ENCODE measurements at regions not wholly inside any gene's neighbourhood (a gene's known extent, or its start where the extent isn't known, plus 50 kb on each side); places are given as distances from the start of the nearest gene placed in this dataset.

DNA sequence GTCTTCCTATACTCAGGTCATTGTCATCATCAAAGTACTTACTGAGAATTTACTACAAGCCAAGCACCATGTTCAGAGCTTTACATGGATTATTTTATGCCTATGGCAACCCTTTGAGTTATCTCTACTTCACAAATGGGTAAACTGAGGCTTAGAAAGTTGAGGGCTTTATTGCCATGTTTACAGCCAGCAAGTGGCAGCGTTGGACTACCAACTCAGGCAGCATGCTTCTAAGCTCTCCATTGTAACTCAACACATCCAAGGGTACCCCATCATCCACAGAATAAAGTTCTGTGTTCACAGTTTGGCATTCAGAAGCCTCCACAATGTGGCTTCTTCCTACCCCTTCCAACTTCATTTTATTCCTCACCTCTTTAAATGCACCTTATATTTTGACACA, 422.6 kb upstream of the GRIA1 start:
- H3K23ac ChIP-seq (ENCODE audit: insufficient read length) = no peak overlapping the region
- no peak overlapping the region for H2AK5ac ChIP-seq (ENCODE audit: low read depth, low read length)
- H3K36me3 ChIP-seq (ENCODE audit: control insufficient read depth in 2 of 4, insufficient read depth in 4 of 4, low read length in 3 of 4) = no peaks in the 10 kb centered on the region
- no peak overlapping the region for H3K4me3 ChIP-seq (ENCODE audit: extremely low read depth in 1 of 4, insufficient read depth in 2 of 4, low read depth in 3 of 4, low read length in 4 of 4)
- H2BK5ac ChIP-seq (ENCODE audit: low read depth, low read length) = no peak overlapping the region
- H4K8ac ChIP-seq (ENCODE audit: extremely low read depth, insufficient read depth, low read length) = no peak overlapping the region
- H3K4ac ChIP-seq (replicated peaks; ENCODE audit: insufficient read length, low read depth, low read length) = no peak overlapping the region
- H4K91ac ChIP-seq (replicated peaks; ENCODE audit: insufficient read length, low read length) = no peak overlapping the region
- no peak overlapping the region for H3K4me2 ChIP-seq (ENCODE audit: insufficient read depth in 1 of 2, low read depth in 2 of 2, low read length in 2 of 2)
- no peak overlapping the region for H2BK120ac ChIP-seq (replicated peaks; ENCODE audit: low read depth, low read length)
- ChIA-PET POLR2A (ENCODE audit: partially characterized antibody) (no interaction called here), CTCF (ENCODE audit: partially characterized antibody) (interaction anchor here (1.0 kb wide), 3 partner anchors 51 to 179 kb away, joined by 3 read pairs; no protein-coding TSS in a partner anchor)
- H3K79me2 ChIP-seq (ENCODE audit: control insufficient read depth in 1 of 2, insufficient read depth in 2 of 2, low read length in 2 of 2) = no peaks in the 10 kb centered on the region
- H3K9me3 ChIP-seq (ENCODE audit: insufficient read depth in 2 of 2, low read depth in 1 of 2, low read length in 1 of 2) = no peaks in the 10 kb centered on the region
- H2BK15ac ChIP-seq (ENCODE audit: low read length) = no peak overlapping the region
- H3K9ac ChIP-seq (replicated peaks in 1 of 4; ENCODE audit: extremely low read depth in 1 of 4, low read depth in 3 of 4, low read length in 3 of 4) = no peak overlapping the region
- H3K56ac ChIP-seq (replicated peaks; ENCODE audit: insufficient read length, low read depth, low read length) = no peak overlapping the region
- no peak overlapping the region for H2BK12ac ChIP-seq (ENCODE audit: low read depth, low read length)
- WGBS, 2 experiments (ENCODE audit: extremely low coverage in 1 of 2, insufficient coverage in 1 of 2, insufficient read length in 1 of 2, insufficient replicate concordance in 2 of 2, low coverage in 1 of 2, low lambda C conversion rate in 2 of 2, missing lambda C conversion rate in 1 of 2) = 88% methylated on average over 1 of the region's 1 CpG; no CpG with 5 or more reads in 1 of the 2 experiments
- H4K20me1 ChIP-seq (replicated peaks in 1 of 2; ENCODE audit: control insufficient read depth in 1 of 2, insufficient read depth in 2 of 2, low read length in 2 of 2) = no peaks in the 10 kb centered on the region
- H2BK20ac ChIP-seq (ENCODE audit: low read length) = no peak overlapping the region
- no peaks in the 10 kb centered on the region for H3K27me3 ChIP-seq (replicated peaks in 1 of 4; ENCODE audit: control insufficient read depth in 3 of 4, extremely low read depth in 1 of 4, insufficient read depth in 3 of 4, low read length in 3 of 4)
- H3K18ac ChIP-seq (ENCODE audit: extremely low read depth, low read length) = no peak overlapping the region
- H4K5ac ChIP-seq (ENCODE audit: insufficient read length, low read depth, low read length) = no peak overlapping the region
- TF ChIP-seq RAD21 (IDR thresholded peaks at IDR 0.05 in 1 of 2, conservative IDR thresholded peaks at IDR 0.05 in 1 of 2; ENCODE audit: low read depth in 2 of 2, low read length in 2 of 2) = peak; percentile 50 to 67
- TF ChIP-seq, protein P1, sequence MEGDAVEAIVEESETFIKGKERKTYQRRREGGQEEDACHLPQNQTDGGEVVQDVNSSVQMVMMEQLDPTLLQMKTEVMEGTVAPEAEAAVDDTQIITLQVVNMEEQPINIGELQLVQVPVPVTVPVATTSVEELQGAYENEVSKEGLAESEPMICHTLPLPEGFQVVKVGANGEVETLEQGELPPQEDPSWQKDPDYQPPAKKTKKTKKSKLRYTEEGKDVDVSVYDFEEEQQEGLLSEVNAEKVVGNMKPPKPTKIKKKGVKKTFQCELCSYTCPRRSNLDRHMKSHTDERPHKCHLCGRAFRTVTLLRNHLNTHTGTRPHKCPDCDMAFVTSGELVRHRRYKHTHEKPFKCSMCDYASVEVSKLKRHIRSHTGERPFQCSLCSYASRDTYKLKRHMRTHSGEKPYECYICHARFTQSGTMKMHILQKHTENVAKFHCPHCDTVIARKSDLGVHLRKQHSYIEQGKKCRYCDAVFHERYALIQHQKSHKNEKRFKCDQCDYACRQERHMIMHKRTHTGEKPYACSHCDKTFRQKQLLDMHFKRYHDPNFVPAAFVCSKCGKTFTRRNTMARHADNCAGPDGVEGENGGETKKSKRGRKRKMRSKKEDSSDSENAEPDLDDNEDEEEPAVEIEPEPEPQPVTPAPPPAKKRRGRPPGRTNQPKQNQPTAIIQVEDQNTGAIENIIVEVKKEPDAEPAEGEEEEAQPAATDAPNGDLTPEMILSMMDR (IDR thresholded peaks at IDR 0.05; ENCODE audit: control extremely low read depth in 1 of 3, insufficient read depth in 1 of 3, low read depth in 1 of 3, low read length in 3 of 3) = peak in 2 of 3 experiments; percentile 20 to 24; a peak in 2 of 4 replicates
- TF ChIP-seq NRF1 (IDR thresholded peaks at IDR 0.05; ENCODE audit: low read depth, low read length) = no peak
- DNase-seq (ENCODE audit: low read depth in 1 of 2, low spot score in 2 of 2) (no peak), FAIRE-seq (no peak)
- no peaks in the 10 kb centered on the region; the same call in 1 of the 2 replicates for H3K23me2 ChIP-seq (ENCODE audit: low read depth, low read length)
- no peak overlapping the region for H2AFZ ChIP-seq (ENCODE audit: low read length)
- H3K14ac ChIP-seq (ENCODE audit: insufficient read length) = no peak overlapping the region
- H3K4me1 ChIP-seq (replicated peaks in 1 of 4; ENCODE audit: control insufficient read depth in 3 of 4, insufficient read depth in 4 of 4, low read length in 3 of 4) = no peaks in the 10 kb centered on the region
- H3K79me1 ChIP-seq (ENCODE audit: low read depth, low read length) = no peaks in the 10 kb centered on the region
- H3K27ac ChIP-seq (ENCODE audit: low read depth, low read length) = no peak overlapping the region
